Smooth muscle cell (in vitro differentiated cells): ENCODE measurements at regions not wholly inside any gene's neighbourhood (a gene's known extent, or its start where the extent isn't known, plus 50 kb on each side); places are given as distances from the start of the nearest gene placed in this dataset.

Source experiments
- DNase-seq: peaks from one replicate; lab custom pipeline; 2025; ENCODE audit not compliant: unreplicated experiment; lab: John Stamatoyannopoulos, UW
- H2AFZ ChIP-seq: fragments of 200-600 bp; sonication (generic); 2 replicates; pipeline ENCODE4 v1.6.0; 2016; ENCODE audit warnings: antibody characterized with exemption, low read depth, mild to moderate bottlenecking
- H3F3A ChIP-seq: fragments of 200-600 bp; sonication (generic); 2 replicates; pipeline ENCODE4 v1.6.0; 2017; ENCODE audit warnings: antibody characterized with exemption, low read depth
- H3K27ac ChIP-seq: fragments of 200-600 bp; sonication (generic); 2 replicates; pipeline ENCODE4 v1.5.1; 2016; ENCODE audit warnings: low read depth, mild to moderate bottlenecking
- H3K27me3 ChIP-seq: fragments of 200-600 bp; sonication (generic); 2 replicates; pipeline ENCODE4 v1.6.1; 2016; ENCODE audit warnings: low read depth, mild to moderate bottlenecking
- H3K36me3 ChIP-seq: fragments of 200-600 bp; sonication (generic); 2 replicates; pipeline ENCODE4 v1.5.1; 2016; ENCODE audit warnings: low read depth
- H3K4me1 ChIP-seq: fragments of 200-600 bp; sonication (generic); 2 replicates; pipeline ENCODE4 v1.5.1; 2016; ENCODE audit warnings: low read depth
- H3K4me2 ChIP-seq: fragments of 200-600 bp; sonication (generic); 2 replicates; pipeline ENCODE4 v1.6.0; 2016; ENCODE audit warnings: mild to moderate bottlenecking
- H3K4me3 ChIP-seq: fragments of 200-600 bp; sonication (generic); 2 replicates; pipeline ENCODE4 v1.5.1; 2016; ENCODE audit warnings: mild to moderate bottlenecking
- H3K79me2 ChIP-seq: fragments of 200-600 bp; sonication (generic); 2 replicates; pipeline ENCODE4 v1.6.0; 2016; ENCODE audit warnings: low read depth, mild to moderate bottlenecking
- H3K9ac ChIP-seq: fragments of 200-600 bp; sonication (generic); 2 replicates; pipeline ENCODE4 v1.6.0; 2016; ENCODE audit warnings: low read depth
- H3K9me3 ChIP-seq: fragments of 200-600 bp; sonication (generic); replicated peaks from 2 replicates; pipeline ENCODE4 v1.5.1; 2016; ENCODE audit warnings: low read depth
- H4K20me1 ChIP-seq: fragments of 200-600 bp; sonication (generic); 2 replicates; pipeline ENCODE4 v1.6.0; 2016; ENCODE audit warnings: low read depth
- CTCF ChIP-seq: fragments of 200-600 bp; sonication (generic); IDR thresholded peaks from 2 replicates; pipeline ENCODE4 v1.5.1; 2017; ENCODE audit warnings: borderline replicate concordance, mild to moderate bottlenecking, antibody characterized with exemption; ENCODE audit not compliant: insufficient read depth, poor library complexity, severe bottlenecking
- WGBS: methylation state at CpG from one replicate; pipeline ENCODE4 v1.1.7; 2016; ENCODE audit warnings: low lambda C conversion rate; 5-methylcytosine and 5-hydroxymethylcytosine counted together

- no peak for TF ChIP-seq CTCF
- Histone ChIP-seq H3F3A (no peaks in the 10 kb centered on the region), H3K36me3 (no peaks in the 10 kb centered on the region), H4K20me1 (no peaks in the 10 kb centered on the region), H3K79me2 (no peaks in the 10 kb centered on the region), H3K9ac (no peak overlapping the region), H3K4me1 (no peaks in the 10 kb centered on the region), H3K27ac (no peak overlapping the region), H3K9me3 (no peaks in the 10 kb centered on the region), H3K4me3 (no peak overlapping the region), H3K27me3 (no peaks in the 10 kb centered on the region), H2AFZ (no peak overlapping the region), H3K4me2 (no peak overlapping the region)
- 79% methylated on average over 1 of the region's 1 CpG for WGBS
- no peak for DNase-seq
These were observed 730.5 kb downstream of the INHBA start for GRCh38 chr7:40972426-40972825.

- no peaks in the 10 kb centered on the region for H3F3A ChIP-seq
- TF ChIP-seq CTCF = no peak
- WGBS = 93% methylated on average over 1 of the region's 1 CpG
- DNase-seq = no peak
- no peaks in the 10 kb centered on the region for H3K27me3 ChIP-seq
- H3K36me3 ChIP-seq = no peaks in the 10 kb centered on the region
- H3K79me2 ChIP-seq = no peaks in the 10 kb centered on the region
- H2AFZ ChIP-seq = no peak overlapping the region
- H3K4me3 ChIP-seq = no peak overlapping the region
- no peaks in the 10 kb centered on the region for H4K20me1 ChIP-seq
- no peaks in the 10 kb centered on the region for H3K4me1 ChIP-seq
- H3K9ac ChIP-seq = no peak overlapping the region
- H3K4me2 ChIP-seq = no peak overlapping the region
- no peaks in the 10 kb centered on the region for H3K9me3 ChIP-seq
- H3K27ac ChIP-seq = no peak overlapping the region
These were observed 733.2 kb downstream of the INHBA start for GRCh38 chr7:40969641-40970040.

- no peaks in the 10 kb centered on the region for H4K20me1 ChIP-seq
- no peaks in the 10 kb centered on the region for H3K27me3 ChIP-seq
- no peaks in the 10 kb centered on the region for H3F3A ChIP-seq
- H3K9me3 ChIP-seq = no peaks in the 10 kb centered on the region
- no peak for DNase-seq
- H3K79me2 ChIP-seq = no peaks in the 10 kb centered on the region
- no peak overlapping the region for H3K9ac ChIP-seq
- no peak overlapping the region for H3K27ac ChIP-seq
- no peak overlapping the region for H3K4me2 ChIP-seq
- no peaks in the 10 kb centered on the region for H3K36me3 ChIP-seq
- TF ChIP-seq CTCF = no peak
- H3K4me1 ChIP-seq = no peaks in the 10 kb centered on the region
- whole genome bisulfite sequencing = 70% methylated on average over 2 of the region's 2 CpGs
- H2AFZ ChIP-seq = no peak overlapping the region
- H3K4me3 ChIP-seq = no peak overlapping the region
These were observed 736.2 kb downstream of the INHBA start for GRCh38 chr7:40966693-40967092.

- no peaks in the 10 kb centered on the region for H3K36me3 ChIP-seq
- no peak for DNase-seq
- H3K27ac ChIP-seq = no peak overlapping the region
- no peak for TF ChIP-seq CTCF
- H3K79me2 ChIP-seq = no peaks in the 10 kb centered on the region
- H3K4me3 ChIP-seq = no peak overlapping the region
- no peaks in the 10 kb centered on the region for H3K4me1 ChIP-seq
- 92% methylated on average over 1 of the region's 1 CpG for WGBS
- no peaks in the 10 kb centered on the region for H3K27me3 ChIP-seq
- H2AFZ ChIP-seq = no peak overlapping the region
- no peaks in the 10 kb centered on the region for H3K9me3 ChIP-seq
- no peak overlapping the region for H3K9ac ChIP-seq
- no peak overlapping the region for H3K4me2 ChIP-seq
- H3F3A ChIP-seq = no peaks in the 10 kb centered on the region
- no peaks in the 10 kb centered on the region for H4K20me1 ChIP-seq
These were observed 737.1 kb downstream of the INHBA start for GRCh38 chr7:40965774-40966173.
